Tibial nerve (tissue), 4 donors: ENCODE measurements at regions not wholly inside any gene's neighbourhood (a gene's known extent, or its start where the extent isn't known, plus 50 kb on each side); places are given as distances from the start of the nearest gene placed in this dataset.

Experiments
- DNase-seq, 2 donors: peaks; one replicate each; pipeline ENCODE4 v3.0.0-alpha.2; 2019; ENCODE audit warnings: low spot score in 2 of 2
- H3K27ac ChIP-seq, 4 donors: fragments of 200-600 bp; sonication (generic) in 3 of 4; one replicate each; pipeline ENCODE4 v1.5.1; 2017 to 2019; ENCODE audit warnings: mild to moderate bottlenecking in 1 of 4
- H3K27me3 ChIP-seq, 2 donors: fragments of 200-600 bp; sonication (generic) in 1 of 2; one replicate each; pipeline versions ENCODE4 v1.5.1 to v1.6.0; 2017 to 2019
- H3K36me3 ChIP-seq, 3 donors: fragments of 200-600 bp; sonication (generic); one replicate each; pipeline ENCODE4 v1.5.1; 2018 to 2019
- H3K4me1 ChIP-seq, 4 donors: fragments of 200-600 bp; sonication (generic) in 3 of 4; one replicate each; pipeline ENCODE4 v1.5.1; 2017 to 2019
- H3K4me3 ChIP-seq, 4 donors: fragments of 200-600 bp; sonication (generic) in 3 of 4; one replicate each; pipeline ENCODE4 v1.5.1; 2017 to 2019; ENCODE audit warnings: mild to moderate bottlenecking in 1 of 4, moderate library complexity in 1 of 4
- H3K9me3 ChIP-seq, 4 donors: fragments of 200-600 bp; sonication (generic) in 3 of 4; one replicate each; pipeline ENCODE4 v1.5.1; 2017 to 2019
- CTCF ChIP-seq, 5 experiments: fragments of 200-600 bp in 3 of 5; fragments of 450-650 bp in 2 of 5; sonication (generic) in 3 of 5; IDR thresholded peaks; one replicate each; pipeline ENCODE4 v1.5.1; 2016 to 2019; ENCODE audit warnings: antibody characterized with exemption in 5 of 5, mild to moderate bottlenecking in 3 of 5, moderate library complexity in 2 of 5
- EP300 ChIP-seq, 2 donors: sonication (generic); formaldehyde crosslinking; IDR thresholded peaks; one replicate each; pipeline ENCODE4 v1.6.1; 2017; ENCODE audit warnings: antibody characterized with exemption in 2 of 2, mild to moderate bottlenecking in 1 of 2
- POLR2A ChIP-seq, 2 donors: fragments of 450-650 bp; IDR thresholded peaks; one replicate each; pipeline ENCODE4 v1.6.1; 2017; ENCODE audit warnings: antibody characterized with exemption in 2 of 2, mild to moderate bottlenecking in 2 of 2, moderate library complexity in 2 of 2
- WGBS, 2 donors: methylation state at CpG; one replicate each; pipeline ENCODE4 v1.1.5; 2018; 5-methylcytosine and 5-hydroxymethylcytosine counted together

GRCh38 chr12:89085421-89085820 is 266.9 kb downstream of the DUSP6 start:
- TF ChIP-seq EP300 (IDR thresholded peaks at IDR 0.05) = no peak
- TF ChIP-seq POLR2A (IDR thresholded peaks at IDR 0.05) = no peak
- 67 to 68% methylated on average over 5 of the region's 5 CpGs for WGBS, 2 donors
- no peak for DNase-seq
- Histone ChIP-seq H3K4me3 (no peak overlapping the region), H3K36me3 (no peaks in the 10 kb centered on the region), H3K9me3 (no peaks in the 10 kb centered on the region), H3K4me1 (peaks cover 0 to 16% (median 0%) of the 10 kb centered on the region in 4 donors), H3K27ac (no peak overlapping the region), H3K27me3 (no peaks in the 10 kb centered on the region)

GRCh38 chr12:89084751-89085150 is 267.6 kb downstream of the DUSP6 start:
- TF ChIP-seq POLR2A (IDR thresholded peaks at IDR 0.05) (no peak), CTCF (IDR thresholded peaks at IDR 0.05) (no peak), EP300 (IDR thresholded peaks at IDR 0.05) (no peak)
- H3K9me3 ChIP-seq = no peaks in the 10 kb centered on the region
- H3K4me1 ChIP-seq = peaks cover 0 to 16% (median 0%) of the 10 kb centered on the region in 4 donors
- H3K4me3 ChIP-seq = no peak overlapping the region
- H3K27me3 ChIP-seq = no peaks in the 10 kb centered on the region
- H3K27ac ChIP-seq = no peak overlapping the region
- H3K36me3 ChIP-seq = no peaks in the 10 kb centered on the region
- 67 to 68% methylated on average over 3 of the region's 3 CpGs for WGBS, 2 donors
- DNase-seq = no peak

GRCh38 chr12:89083491-89083890 is 268.8 kb downstream of the DUSP6 start:
- H3K27ac ChIP-seq = no peak overlapping the region
- H3K36me3 ChIP-seq = no peaks in the 10 kb centered on the region
- H3K4me3 ChIP-seq = no peak overlapping the region
- no peak for DNase-seq
- WGBS, 2 donors = 68 to 69% methylated on average over 3 of the region's 3 CpGs
- TF ChIP-seq POLR2A (IDR thresholded peaks at IDR 0.05) (no peak), EP300 (IDR thresholded peaks at IDR 0.05) (no peak), CTCF (IDR thresholded peaks at IDR 0.05) (no peak)
- peaks cover 0 to 16% (median 0%) of the 10 kb centered on the region in 4 donors for H3K4me1 ChIP-seq
- H3K27me3 ChIP-seq = no peaks in the 10 kb centered on the region
- H3K9me3 ChIP-seq = no peaks in the 10 kb centered on the region

- no peaks in the 10 kb centered on the region for H3K9me3 ChIP-seq
- no peaks in the 10 kb centered on the region for H3K36me3 ChIP-seq
- no peaks in the 10 kb centered on the region for H3K27me3 ChIP-seq
- no peak overlapping the region for H3K4me3 ChIP-seq
- TF ChIP-seq POLR2A (IDR thresholded peaks at IDR 0.05) (no peak), EP300 (IDR thresholded peaks at IDR 0.05) (no peak), CTCF (IDR thresholded peaks at IDR 0.05) (no peak)
- WGBS, 2 donors = 59 to 61% methylated on average over 1 of the region's 1 CpG
- no peak for DNase-seq
- H3K4me1 ChIP-seq = peaks cover 0 to 16% (median 0%) of the 10 kb centered on the region in 4 donors
- no peak overlapping the region for H3K27ac ChIP-seq
Observed at GRCh38 chr12:89082370-89082753, 269.9 kb downstream of the DUSP6 start.

- 32 to 46% methylated on average over 2 of the region's 2 CpGs for WGBS, 2 donors
Observed at GRCh38 chr12:89081719-89082369, 270.5 kb downstream of the DUSP6 start.

More at GRCh38 chr12:89081719-89082369, 270.5 kb downstream of the DUSP6 start:
- no peak for DNase-seq
- no peaks in the 10 kb centered on the region for H3K27me3 ChIP-seq
- H3K4me3 ChIP-seq = no peak overlapping the region
- no peak overlapping the region for H3K27ac ChIP-seq
- H3K4me1 ChIP-seq = peaks cover 0 to 16% (median 0%) of the 10 kb centered on the region in 4 donors
- H3K36me3 ChIP-seq = no peaks in the 10 kb centered on the region
- H3K9me3 ChIP-seq = no peaks in the 10 kb centered on the region
- TF ChIP-seq EP300 (IDR thresholded peaks at IDR 0.05) (no peak), POLR2A (IDR thresholded peaks at IDR 0.05) (no peak), CTCF (IDR thresholded peaks at IDR 0.05) (no peak)
